HL-60 (cell line): ENCODE measurements at regions not wholly inside any gene's neighbourhood (a gene's known extent, or its start where the extent isn't known, plus 50 kb on each side); places are given as distances from the start of the nearest gene placed in this dataset.

ENCODE experiments used
- DNase-seq, 2 experiments: peaks; one replicate each; pipeline ENCODE4 v3.0.0-alpha.2; 2010 to 2020; ENCODE audit warnings: low read depth in 1 of 2, low spot score in 1 of 2
- H3K27ac ChIP-seq: fragments of 250-450 bp; sonication (Bioruptor Pico); replicated peaks from 2 replicates; pipeline ENCODE4 v1.5.1; 2020; ENCODE audit warnings: mild to moderate bottlenecking, moderate library complexity
- H3K27me3 ChIP-seq: fragments of 250-450 bp; sonication (Bioruptor Pico); 2 replicates; pipeline ENCODE4 v1.5.1; 2021; ENCODE audit warnings: mild to moderate bottlenecking, moderate library complexity; ENCODE audit not compliant: insufficient read depth, poor library complexity, severe bottlenecking
- H3K4me3 ChIP-seq: replicated peaks from 2 replicates; pipeline ENCODE4 v1.5.1; 2011; ENCODE audit warnings: mild to moderate bottlenecking, control low read depth, low read length; ENCODE audit not compliant: insufficient read depth
- GABPA ChIP-seq: IDR thresholded peaks from 2 replicates; pipeline ENCODE4 v1.6.1; 2012; ENCODE audit warnings: low read depth
- POLR2AphosphoS5 ChIP-seq: IDR thresholded peaks from 2 replicates; pipeline ENCODE4 v1.6.1; 2012; ENCODE audit warnings: low read depth
- SPI1 ChIP-seq: IDR thresholded peaks from 2 replicates; pipeline ENCODE4 v1.6.1; 2012; ENCODE audit warnings: low read depth, mild to moderate bottlenecking, borderline replicate concordance
- TF ChIP-seq, protein P1 (sequence below): IDR thresholded peaks from 2 replicates; pipeline ENCODE4 v1.6.1; 2012; ENCODE audit warnings: low read depth; ENCODE audit not compliant: insufficient replicate concordance
- TF ChIP-seq, protein P2 (sequence below): IDR thresholded peaks from one replicate; pipeline ENCODE4 v1.5.1; 2011; ENCODE audit warnings: low read length, control low read depth, inconsistent platforms; ENCODE audit not compliant: insufficient read depth

DNA sequence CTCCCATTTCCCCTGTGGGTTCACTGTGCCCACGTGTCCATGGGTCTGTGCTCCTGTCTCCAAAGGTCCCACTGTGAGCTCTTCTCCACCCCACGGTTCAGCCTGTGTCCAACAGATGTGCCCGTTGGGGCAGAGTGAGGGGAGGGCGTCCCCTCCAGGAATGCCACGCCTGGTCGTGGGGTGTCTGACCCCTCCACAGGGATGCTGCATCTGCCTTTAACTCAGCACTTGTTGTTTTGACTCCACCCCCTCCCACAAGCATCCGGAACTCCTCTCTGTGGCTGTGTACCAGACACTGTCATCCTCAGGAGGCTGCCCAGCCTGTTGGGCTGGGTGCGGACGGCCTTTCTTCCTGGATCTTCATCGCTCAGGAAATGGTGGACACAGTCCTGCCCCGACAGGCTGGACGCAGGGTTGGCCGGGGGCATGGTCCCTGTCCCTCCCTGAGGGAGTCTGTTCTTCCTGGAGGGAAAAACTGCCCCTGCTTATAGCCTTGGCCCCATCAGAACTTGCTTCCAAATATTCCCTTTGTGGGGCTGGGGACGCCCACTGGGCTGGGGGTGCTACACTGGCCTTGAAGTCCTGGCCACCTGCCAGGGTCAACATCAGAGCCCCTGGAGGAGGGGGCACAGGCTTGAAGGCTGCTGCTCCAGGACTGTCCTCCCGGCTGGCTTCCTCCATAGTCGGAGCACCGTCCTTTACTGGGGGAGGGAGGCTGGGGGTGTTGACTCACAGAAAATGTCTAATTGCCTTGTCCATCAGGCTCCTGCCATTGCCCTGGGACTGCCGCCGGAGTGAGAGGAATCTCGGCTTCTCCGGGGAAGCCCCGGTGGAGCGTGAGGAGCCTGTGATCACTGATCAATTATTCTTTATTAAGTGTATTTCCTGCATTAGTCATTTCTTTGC is 182.0 kb upstream of the C1orf174 start:
- no peaks in the 10 kb centered on the region for H3K27me3 ChIP-seq
- H3K27ac ChIP-seq = no peak overlapping the region
- TF ChIP-seq, protein P1, sequence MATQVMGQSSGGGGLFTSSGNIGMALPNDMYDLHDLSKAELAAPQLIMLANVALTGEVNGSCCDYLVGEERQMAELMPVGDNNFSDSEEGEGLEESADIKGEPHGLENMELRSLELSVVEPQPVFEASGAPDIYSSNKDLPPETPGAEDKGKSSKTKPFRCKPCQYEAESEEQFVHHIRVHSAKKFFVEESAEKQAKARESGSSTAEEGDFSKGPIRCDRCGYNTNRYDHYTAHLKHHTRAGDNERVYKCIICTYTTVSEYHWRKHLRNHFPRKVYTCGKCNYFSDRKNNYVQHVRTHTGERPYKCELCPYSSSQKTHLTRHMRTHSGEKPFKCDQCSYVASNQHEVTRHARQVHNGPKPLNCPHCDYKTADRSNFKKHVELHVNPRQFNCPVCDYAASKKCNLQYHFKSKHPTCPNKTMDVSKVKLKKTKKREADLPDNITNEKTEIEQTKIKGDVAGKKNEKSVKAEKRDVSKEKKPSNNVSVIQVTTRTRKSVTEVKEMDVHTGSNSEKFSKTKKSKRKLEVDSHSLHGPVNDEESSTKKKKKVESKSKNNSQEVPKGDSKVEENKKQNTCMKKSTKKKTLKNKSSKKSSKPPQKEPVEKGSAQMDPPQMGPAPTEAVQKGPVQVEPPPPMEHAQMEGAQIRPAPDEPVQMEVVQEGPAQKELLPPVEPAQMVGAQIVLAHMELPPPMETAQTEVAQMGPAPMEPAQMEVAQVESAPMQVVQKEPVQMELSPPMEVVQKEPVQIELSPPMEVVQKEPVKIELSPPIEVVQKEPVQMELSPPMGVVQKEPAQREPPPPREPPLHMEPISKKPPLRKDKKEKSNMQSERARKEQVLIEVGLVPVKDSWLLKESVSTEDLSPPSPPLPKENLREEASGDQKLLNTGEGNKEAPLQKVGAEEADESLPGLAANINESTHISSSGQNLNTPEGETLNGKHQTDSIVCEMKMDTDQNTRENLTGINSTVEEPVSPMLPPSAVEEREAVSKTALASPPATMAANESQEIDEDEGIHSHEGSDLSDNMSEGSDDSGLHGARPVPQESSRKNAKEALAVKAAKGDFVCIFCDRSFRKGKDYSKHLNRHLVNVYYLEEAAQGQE = no peak
- TF ChIP-seq GABPA (no peak), POLR2AphosphoS5 (no peak)
- TF ChIP-seq, protein P2, sequence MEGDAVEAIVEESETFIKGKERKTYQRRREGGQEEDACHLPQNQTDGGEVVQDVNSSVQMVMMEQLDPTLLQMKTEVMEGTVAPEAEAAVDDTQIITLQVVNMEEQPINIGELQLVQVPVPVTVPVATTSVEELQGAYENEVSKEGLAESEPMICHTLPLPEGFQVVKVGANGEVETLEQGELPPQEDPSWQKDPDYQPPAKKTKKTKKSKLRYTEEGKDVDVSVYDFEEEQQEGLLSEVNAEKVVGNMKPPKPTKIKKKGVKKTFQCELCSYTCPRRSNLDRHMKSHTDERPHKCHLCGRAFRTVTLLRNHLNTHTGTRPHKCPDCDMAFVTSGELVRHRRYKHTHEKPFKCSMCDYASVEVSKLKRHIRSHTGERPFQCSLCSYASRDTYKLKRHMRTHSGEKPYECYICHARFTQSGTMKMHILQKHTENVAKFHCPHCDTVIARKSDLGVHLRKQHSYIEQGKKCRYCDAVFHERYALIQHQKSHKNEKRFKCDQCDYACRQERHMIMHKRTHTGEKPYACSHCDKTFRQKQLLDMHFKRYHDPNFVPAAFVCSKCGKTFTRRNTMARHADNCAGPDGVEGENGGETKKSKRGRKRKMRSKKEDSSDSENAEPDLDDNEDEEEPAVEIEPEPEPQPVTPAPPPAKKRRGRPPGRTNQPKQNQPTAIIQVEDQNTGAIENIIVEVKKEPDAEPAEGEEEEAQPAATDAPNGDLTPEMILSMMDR = no peak
- no peak overlapping the region for H3K4me3 ChIP-seq
- no peak for DNase-seq

DNA sequence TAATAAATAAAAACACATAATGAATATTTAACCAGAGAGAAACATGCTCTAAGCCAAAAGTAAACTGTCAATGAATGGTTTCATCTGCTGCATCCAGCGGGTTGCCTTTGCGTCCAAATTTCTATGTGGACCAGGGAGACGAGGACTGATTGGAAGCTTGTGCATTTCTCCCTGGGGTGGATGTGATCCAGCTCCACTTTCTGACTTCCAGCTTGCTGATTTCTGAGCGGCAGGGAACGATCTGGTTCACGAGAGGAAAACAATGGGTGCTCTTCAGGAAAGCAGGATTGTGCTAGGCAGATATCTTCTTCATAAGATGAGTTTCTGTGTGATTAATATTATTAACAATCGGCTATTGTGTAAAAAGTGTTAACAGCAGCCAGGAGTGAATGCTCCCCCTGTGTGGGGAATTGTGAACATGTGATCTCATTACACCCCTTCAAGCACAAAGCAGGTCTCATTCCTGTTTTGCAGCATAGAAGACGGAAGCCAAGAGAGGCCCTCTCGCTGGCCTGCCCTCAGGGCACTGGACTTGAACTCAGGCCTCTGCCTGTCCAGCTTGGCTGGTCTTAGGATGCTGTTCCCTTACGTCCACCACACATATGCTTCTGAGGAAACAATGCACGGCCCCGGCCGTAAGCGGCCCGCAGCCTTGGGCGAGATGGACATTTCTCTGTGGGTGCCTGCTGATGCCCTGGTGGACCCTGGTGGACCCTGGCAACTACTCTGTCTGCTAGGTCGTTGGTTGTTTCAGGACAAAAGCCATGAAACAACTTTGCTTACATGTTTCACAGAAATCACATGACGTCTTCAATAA is 183.4 kb upstream of the C1orf174 start:
- DNase-seq = no peak
- TF ChIP-seq POLR2AphosphoS5 = no peak
- no peaks in the 10 kb centered on the region for H3K27me3 ChIP-seq
- no peak overlapping the region for H3K27ac ChIP-seq
- H3K4me3 ChIP-seq = no peak overlapping the region

DNA sequence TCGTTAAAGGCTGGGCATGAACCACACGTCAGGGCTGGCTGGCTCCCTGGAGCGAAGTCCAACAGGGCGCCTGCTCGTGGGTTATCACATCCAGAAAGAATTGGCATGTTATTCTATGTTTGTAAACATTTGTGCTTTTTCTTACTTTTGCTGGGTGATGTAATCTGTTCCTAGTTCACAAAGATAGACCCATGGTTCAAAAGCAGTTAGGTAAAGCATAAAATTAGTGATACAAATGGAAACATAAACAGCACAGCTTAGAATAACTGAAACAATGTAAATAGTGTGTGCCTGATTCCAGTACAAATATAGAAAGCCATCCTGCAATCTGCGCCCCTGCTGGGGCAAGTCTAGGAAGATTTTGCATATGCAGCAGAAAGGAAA is 184.0 kb upstream of the C1orf174 start:
- no peak overlapping the region for H3K27ac ChIP-seq
- no peak for TF ChIP-seq GABPA
- TF ChIP-seq, protein P2 = no peak
- no peak for TF ChIP-seq POLR2AphosphoS5
- no peak for TF ChIP-seq SPI1
- TF ChIP-seq, protein P1 = no peak
- no peak overlapping the region for H3K4me3 ChIP-seq
- no peaks in the 10 kb centered on the region for H3K27me3 ChIP-seq
- DNase-seq = no peak

DNA sequence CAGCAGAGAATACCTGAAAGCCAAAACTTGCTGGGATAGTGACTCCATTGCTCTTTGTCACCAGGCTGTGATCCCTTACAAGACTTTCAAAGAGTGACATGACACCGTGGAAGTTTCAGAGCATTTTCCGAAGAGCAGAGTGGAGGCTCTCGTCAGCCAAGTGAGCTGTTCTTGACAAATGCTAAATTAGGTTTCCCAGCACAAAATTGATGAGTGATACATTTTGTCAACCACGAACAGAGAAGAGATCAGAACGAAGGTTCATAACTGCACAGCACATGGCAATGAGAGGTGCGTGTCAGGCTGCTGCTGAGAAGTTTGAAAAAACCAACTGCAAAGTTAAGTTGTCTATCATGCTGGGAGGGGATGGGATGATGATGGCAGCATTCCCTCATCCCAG is 184.4 kb upstream of the C1orf174 start:
- Histone ChIP-seq H3K27ac (no peak overlapping the region), H3K4me3 (no peak overlapping the region), H3K27me3 (no peaks in the 10 kb centered on the region)
- TF ChIP-seq, protein P1 = no peak
- TF ChIP-seq SPI1 = no peak
- TF ChIP-seq POLR2AphosphoS5 = no peak
- TF ChIP-seq, protein P2 = no peak
- TF ChIP-seq GABPA = no peak
- no peak for DNase-seq
